Fibroblast of lung (primary cell): ENCODE measurements at regions not wholly inside any gene's neighbourhood (a gene's known extent, or its start where the extent isn't known, plus 50 kb on each side); places are given as distances from the start of the nearest gene placed in this dataset.

ENCODE experiments used
- CTCF ChIP-seq, 2 donors: IDR thresholded peaks in 1 of 2; conservative IDR thresholded peaks in 1 of 2; 1 replicate in 1 of 2; 2 replicates in 1 of 2; pipeline ENCODE4 v1.5.1; 2011 to 2012; ENCODE audit warnings: low read length in 2 of 2, control low read depth in 1 of 2, inconsistent platforms in 1 of 2, low read depth in 1 of 2, mild to moderate bottlenecking in 1 of 2
- EZH2 ChIP-seq: IDR thresholded peaks from 2 replicates; pipeline ENCODE4 v1.5.1; 2012; ENCODE audit warnings: low read length, control low read depth, mild to moderate bottlenecking; ENCODE audit errors: missing control alignments

- no peak for TF ChIP-seq EZH2
- no peak for TF ChIP-seq CTCF (conservative IDR thresholded peaks at IDR 0.05 in 1 of 2, IDR thresholded peaks at IDR 0.05 in 1 of 2; ENCODE audit: low read depth in 1 of 2, low read length in 2 of 2)
Observed at GRCh38 chr11:109071712-109072524, 350.1 kb upstream of the C11orf87 start.
